SW 1271 (cell line): ENCODE measurements at regions not wholly inside any gene's neighbourhood (a gene's known extent, or its start where the extent isn't known, plus 50 kb on each side); places are given as distances from the start of the nearest gene placed in this dataset.

Experiments
- DNase-seq, 2 experiments: peaks; one replicate each; lab custom pipeline; 2025; lab: John Stamatoyannopoulos, UW

- DNase-seq: no peak
Observed at GRCh38 chr2:9105601-9106337, 100.8 kb upstream of the ASAP2 start.

- DNase-seq: no peak
Observed at GRCh38 chr2:9103663-9104277, 100.3 kb upstream of the MBOAT2 start.

- no peak for DNase-seq
Observed at GRCh38 chr2:9102861-9103662, 99.6 kb upstream of the MBOAT2 start.

GRCh38 chr2:9101763-9102425, 98.4 kb upstream of the MBOAT2 start:
- no peak for DNase-seq

- DNase-seq: no peak
Observed at GRCh38 chr2:9100080-9100876, 96.8 kb upstream of the MBOAT2 start.

GRCh38 chr2:9099341-9099751, 95.9 kb upstream of the MBOAT2 start:
- no peak for DNase-seq

- no peak for DNase-seq
Observed at GRCh38 chr2:9097892-9098291, 94.4 kb upstream of the MBOAT2 start.

- no peak for DNase-seq
Observed at GRCh38 chr2:9097239-9097638, 93.8 kb upstream of the MBOAT2 start.

GRCh38 chr2:9096761-9097160, 93.3 kb upstream of the MBOAT2 start:
- no peak for DNase-seq

GRCh38 chr2:9095690-9096089, 92.2 kb upstream of the MBOAT2 start:
- DNase-seq: no peak

- DNase-seq: no peak
Observed at GRCh38 chr2:9095226-9095625, 91.7 kb upstream of the MBOAT2 start.

- no peak for DNase-seq
Observed at GRCh38 chr2:9094117-9094516, 90.6 kb upstream of the MBOAT2 start.

GRCh38 chr2:9093324-9093723, 89.8 kb upstream of the MBOAT2 start:
- DNase-seq: no peak

- DNase-seq: no peak
Observed at GRCh38 chr2:9092383-9093282, 89.1 kb upstream of the MBOAT2 start.

- peak in 1 of 2 experiments; percentile 24 for DNase-seq
Observed at GRCh38 chr2:9091811-9092210, 88.3 kb upstream of the MBOAT2 start.

- DNase-seq: no peak
Observed at GRCh38 chr2:9089831-9090230, 86.3 kb upstream of the MBOAT2 start.

- no peak for DNase-seq
Observed at GRCh38 chr2:9087121-9087681, 83.7 kb upstream of the MBOAT2 start.

GRCh38 chr2:9086465-9086864, 83.0 kb upstream of the MBOAT2 start:
- no peak for DNase-seq

GRCh38 chr2:9085353-9085752, 81.9 kb upstream of the MBOAT2 start:
- DNase-seq: no peak

GRCh38 chr2:9083287-9083686, 79.8 kb upstream of the MBOAT2 start:
- DNase-seq: no peak
